Frontal cortex (tissue), 3 donors: ENCODE measurements at regions not wholly inside any gene's neighbourhood (a gene's known extent, or its start where the extent isn't known, plus 50 kb on each side); places are given as distances from the start of the nearest gene placed in this dataset.

Experiments
- DNase-seq, 2 donors: peaks; one replicate each; pipeline ENCODE4 v3.0.0; 2012; ENCODE audit warnings: low spot score in 2 of 2
- FAIRE-seq: peaks from 2 replicates; lab custom pipeline; 2012; peaks lifted over from hg19 to GRCh38; lab: Jason Lieb, UNC
- donor health status: control.
- donor health status: control.
- donor health status: control.

DNA sequence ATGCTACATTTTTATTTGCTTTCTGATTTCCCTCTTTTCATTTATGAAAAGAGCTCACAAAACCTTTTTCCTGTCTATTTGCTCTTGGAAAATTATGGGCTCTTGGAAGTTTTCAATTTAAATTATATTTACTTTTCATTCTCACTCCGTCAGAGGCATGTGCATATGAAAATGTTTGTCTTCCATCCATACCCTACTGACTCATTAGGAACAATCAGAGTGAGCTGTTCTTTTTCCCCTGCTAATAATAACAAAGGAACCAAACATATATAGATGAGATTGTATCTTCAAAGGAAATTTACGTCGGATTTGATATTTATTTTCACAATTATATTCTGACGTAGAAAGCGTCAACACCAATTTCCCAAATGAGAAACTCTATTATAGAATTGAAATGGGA is 1101.2 kb downstream of the TSN start:
- FAIRE-seq (no peak), DNase-seq (no peak)

DNA sequence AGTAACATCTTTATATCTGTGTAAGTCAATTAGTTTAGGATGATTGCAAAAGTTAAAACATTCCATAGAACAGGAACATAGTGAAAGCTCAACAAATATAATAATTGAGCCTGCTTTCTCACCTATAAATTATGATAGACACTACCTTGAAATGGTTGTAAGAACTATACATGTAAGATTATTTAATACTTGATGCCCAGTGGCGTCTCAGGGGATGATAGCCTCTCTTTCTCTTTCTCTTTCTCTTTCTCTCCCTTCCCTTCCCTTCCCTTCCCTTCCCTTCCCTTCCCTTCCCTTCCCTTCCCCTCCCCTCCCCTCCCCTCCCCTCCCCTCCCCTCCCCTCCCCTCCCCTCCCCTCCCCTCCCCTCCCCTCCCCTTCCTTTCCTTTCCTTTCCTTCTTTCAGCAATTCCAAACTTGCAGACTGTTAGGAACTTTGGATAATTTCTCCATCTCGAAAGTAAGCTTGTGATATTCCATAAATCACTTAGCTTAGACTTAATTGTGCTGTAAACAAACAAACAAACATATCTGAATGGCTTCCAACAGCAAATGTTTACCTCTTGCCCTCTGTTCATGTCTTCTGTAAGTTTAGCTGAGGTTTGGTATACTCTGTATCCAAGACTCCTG is 1102.7 kb downstream of the TSN start:
- FAIRE-seq (no peak), DNase-seq (no peak)

DNA sequence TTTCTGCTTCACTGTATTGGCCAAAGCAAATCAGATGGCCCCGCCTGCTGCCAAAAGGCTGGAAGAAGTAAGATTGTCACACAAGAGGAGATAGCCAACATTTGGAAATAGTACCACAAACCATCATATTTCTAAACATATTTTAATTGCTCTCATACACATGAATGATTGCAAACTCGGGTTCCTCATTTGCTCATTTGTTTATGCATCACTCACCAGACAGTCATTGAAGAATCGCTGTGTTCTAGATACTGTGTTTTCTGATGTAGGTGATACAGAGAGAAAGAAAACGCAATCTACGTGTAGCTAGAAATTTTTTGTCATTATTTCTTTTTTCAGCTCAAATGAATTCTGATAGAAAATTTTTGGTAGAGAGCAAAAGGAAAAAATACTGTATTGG is 1103.4 kb downstream of the TSN start:
- FAIRE-seq: no peak

DNA sequence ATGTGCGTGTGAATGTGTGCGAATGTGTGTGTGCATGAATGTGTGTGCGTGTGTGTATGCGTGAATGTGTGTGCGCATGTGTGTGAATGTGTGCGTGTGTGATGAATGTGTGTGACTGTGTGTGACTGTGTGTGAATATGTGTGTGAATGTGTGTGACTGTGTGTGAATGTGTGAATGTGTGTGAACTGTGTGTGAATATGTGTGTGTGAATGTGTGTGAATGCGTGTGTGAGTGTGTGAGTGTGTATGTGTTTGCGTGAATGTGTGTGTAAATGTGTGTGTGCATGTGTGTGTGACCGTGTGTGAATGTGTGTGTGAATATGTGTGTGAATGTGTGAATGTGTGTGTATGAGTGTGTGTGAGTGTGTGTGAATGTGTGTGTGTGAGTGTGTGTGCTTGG is 1103.8 kb downstream of the TSN start:
- DNase-seq (no peak), FAIRE-seq (no peak)

More for the DNA sequence above, 1103.4 kb downstream of the TSN start:
- no peak for DNase-seq

DNA sequence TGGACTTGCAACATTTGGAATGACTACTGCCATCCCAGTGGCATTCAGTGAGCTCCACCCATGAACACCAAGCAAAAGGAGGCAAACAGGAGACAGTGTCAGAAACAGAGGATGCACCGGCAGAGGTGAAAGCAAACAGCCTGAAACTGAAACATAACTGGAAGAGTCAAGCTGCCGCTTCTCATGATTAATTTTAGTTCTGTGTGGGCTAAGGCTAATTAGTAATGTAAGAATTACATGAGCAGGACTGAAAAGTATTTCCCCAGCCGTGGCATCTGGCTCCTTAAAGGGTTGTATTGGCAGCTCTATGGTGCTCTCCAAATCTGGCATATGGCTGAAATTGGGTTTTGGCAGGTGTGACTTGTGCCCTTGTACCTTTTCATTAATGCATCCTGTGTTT is 1108.1 kb downstream of the TSN start:
- DNase-seq (no peak), FAIRE-seq (no peak)

DNA sequence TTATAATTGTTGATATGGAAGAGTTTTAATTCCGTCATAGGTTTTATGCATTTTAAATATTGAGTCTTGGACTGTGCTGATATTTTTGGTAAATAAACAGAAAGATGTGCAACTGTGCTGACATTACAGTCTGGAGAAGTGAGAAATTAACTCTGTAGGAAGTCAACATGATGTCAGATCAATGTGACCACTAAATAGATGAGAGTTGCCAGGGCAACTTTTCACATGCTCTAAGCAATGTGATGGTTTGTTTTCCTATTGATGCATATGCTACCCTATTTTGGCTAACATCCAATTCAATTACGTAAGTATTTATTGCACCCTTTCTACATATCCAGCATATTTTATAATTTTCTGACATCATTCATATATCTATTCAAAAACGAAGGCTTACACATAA is 1109.3 kb downstream of the TSN start:
- FAIRE-seq (no peak), DNase-seq (no peak)

DNA sequence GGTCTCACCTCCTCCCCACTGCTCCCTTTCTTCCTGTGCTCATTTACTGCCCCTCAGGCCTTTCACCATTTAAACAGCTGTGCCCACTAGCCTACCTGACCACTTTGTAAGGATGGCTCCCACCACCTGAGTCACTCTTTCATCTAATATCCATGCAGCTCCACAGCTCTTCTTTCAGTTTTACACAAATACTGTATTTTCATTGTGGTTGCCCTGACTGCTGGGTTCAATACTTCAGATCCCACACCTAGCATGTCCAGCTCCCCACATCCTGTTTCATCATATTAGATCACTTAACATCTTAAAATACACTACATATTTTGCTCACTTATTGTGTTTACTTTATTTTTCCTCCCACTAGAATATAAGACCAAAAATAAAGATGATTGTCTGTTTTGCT is 1110.6 kb downstream of the TSN start:
- FAIRE-seq (no peak), DNase-seq (no peak)

DNA sequence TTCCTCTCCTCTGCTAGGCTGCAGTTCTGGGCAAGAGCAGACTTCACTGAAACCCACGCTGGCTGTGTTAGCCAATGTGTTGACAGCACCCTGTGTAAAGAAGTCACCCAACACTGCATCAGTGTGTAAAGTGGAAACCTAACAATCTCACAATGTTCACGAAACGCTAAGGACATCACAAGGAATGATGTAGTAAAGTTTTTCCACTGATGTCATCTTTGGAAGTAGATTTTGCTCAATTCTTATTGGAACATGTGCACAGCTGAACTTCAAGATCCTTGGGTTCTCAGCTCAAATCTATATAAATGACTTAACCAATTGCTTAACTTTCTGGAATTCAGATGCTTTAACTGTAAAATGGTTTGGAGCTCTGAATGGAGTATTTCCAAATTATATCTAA is 1112.5 kb downstream of the TSN start:
- DNase-seq (no peak), FAIRE-seq (no peak)

DNA sequence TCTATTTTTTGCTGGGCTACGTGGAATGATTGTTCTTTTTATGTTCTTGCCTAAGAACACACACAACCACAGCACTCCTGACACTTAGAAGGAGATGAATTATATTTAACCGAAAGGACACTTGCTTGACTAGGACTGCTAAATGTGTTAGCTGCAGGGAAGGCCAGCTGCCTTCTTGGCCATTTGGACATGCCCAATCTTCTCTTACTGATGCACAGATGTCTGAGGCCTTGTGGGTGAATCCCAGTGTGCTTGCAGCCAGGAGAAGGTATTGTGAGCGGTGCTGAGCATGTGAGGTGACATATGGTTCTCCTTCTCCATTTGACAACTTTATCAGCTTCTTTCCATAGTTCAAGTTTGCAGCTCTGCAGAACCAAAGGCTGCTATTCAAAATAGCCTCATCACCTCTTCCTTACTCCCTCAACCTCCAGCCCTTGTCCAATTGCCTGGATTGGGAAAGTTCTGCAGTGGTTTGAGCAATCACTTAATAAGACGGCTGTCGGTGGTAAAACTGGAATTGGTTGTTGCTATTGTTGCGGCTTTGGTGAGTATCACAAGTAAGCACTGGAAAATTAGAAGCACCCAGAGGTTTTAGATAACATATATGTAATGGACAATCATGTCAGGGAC is 1113.3 kb downstream of the TSN start:
- no peak for FAIRE-seq

DNA sequence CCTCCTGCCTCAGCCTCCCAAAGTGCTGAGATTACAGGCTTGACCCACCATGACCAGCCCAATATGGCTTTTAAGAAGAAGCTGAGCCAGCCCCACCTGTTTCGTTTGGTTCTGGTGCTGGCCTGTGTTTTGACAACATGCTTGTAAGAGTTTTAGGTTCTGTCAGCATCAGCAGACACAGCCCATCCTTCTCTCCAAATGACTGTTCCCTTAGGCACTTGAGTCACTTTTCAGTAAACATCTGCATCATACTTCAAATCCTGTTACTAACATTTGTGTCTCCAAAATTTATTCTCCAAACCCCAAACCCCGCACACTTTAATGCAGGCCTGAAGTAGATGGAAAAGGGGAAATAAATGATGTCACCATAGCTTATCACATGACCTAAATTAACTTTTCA is 1118.5 kb downstream of the TSN start:
- DNase-seq (no peak), FAIRE-seq (no peak)

More for the DNA sequence above, 1113.3 kb downstream of the TSN start:
- DNase-seq: no peak

DNA sequence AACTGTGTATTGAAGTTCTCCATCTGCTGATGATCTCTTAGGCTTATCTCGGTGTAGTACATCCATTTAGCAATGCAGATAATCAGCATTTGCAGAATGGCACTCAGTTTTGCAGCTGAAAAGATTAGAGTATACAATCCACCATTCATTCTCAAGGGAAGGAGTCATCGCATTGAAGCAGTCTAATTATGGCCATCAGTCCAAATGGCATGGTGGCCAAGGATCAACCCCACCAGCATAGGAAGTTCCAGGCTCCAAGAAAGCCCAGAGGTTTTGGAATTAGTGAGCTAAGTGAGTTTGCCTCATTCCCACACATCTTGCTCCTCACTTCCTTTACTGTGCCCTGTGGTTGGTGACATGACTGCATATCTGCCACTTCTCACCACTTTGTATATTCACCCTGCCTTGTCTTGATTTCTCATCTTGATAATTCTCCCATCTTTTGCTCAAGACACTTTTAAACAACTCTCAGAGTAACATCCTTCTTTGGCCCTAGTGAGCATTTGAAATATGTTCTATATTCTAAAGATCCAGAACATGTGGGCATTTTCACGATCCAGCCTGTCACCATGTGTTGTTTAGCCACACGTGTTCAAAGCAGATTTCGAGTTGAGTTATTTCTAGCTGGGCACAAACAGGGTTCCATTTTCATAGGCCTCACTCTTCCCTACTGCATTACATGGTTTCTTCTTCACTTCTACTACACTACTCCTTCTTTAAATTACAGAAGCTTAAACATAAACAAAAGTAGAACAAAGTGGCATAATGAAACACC is 1119.8 kb downstream of the TSN start:
- FAIRE-seq (no peak), DNase-seq (no peak)

DNA sequence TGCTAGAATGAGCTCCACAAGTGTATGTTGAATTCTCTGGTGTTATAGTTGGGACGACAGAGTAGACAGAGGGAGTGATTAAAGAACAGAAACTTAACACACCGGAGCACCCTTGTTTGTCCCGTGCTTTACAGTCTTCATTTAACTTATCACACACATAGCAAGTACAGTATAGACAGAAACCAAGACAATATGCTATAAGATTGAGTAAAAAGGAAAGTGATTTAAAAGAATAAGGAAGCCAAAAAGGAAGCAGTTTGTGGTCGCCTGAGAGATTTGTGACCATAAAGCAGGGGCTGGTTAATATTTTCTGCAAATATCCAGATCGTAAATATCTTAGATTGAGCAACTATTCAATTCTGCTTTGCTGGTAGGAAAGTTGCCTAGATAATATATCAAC is 1128.4 kb downstream of the TSN start:
- FAIRE-seq: no peak
- DNase-seq: no peak

DNA sequence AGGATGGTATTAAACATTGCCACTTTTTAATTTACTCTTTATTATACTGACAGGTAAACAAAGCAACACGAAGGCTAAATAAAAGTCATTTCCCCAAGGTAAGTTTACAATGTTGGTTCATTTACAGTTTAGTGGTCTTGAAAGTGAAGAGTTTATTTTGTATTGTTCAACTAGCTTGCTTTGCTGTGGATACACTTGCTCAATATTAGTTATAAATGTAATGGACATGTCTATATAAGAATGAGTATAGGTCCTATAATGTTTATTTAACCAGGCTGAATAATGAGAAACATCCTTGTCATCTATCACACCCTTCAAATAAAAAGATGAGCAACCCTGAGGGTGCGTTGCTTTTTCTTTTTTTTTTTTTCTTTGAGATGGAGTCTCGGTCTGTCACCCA is 1129.4 kb downstream of the TSN start:
- DNase-seq (no peak), FAIRE-seq (no peak)

DNA sequence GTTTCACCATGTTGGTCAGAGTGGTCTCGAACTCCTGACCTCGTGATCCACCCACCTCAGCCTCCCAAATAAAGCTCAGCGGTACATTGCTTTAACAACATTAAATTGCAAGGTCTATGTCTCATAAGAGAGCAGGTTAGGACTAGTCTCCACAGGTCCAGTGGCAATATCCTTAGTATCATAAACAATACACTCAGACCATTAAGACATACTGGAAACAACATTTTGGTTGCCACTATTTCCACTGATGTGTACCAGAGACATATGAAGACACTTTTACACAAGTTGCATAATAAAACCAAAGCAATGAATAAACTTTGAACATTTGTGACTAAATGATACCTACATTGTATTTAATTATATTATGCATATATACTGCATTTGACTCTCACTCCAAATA is 1130.0 kb downstream of the TSN start:
- FAIRE-seq (no peak), DNase-seq (no peak)

DNA sequence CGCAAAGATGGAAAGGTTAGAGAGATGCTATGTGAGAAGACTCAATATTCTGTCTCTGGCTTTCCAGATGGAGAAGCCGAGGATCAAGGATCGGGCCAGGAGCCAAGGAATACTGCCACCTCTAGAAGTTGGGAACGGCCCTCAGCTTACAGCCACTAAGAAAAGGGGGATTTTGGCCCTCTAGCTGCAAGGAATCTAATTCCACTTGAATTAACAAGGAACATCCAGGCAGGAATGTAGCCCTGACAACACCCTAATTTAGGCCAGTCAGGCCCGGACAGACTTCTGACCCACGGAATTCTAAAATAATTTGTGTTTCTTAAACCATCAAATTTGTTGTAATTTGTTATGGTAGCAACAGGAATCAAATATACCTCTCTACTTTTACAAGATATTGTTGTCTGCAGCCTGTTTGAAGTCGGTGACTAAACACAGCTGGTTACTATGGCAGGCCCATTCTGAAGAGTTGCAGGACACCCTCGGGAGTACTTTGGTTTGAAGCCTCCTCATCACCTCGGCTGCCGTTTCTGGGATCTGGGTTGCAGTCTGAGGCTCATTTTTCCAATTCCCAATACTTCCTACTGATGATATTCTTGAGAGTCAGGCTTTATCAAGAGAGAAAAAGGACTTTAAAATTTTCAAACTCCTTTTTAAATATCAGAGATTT is 1131.2 kb downstream of the TSN start:
- FAIRE-seq (no peak), DNase-seq (no peak)

DNA sequence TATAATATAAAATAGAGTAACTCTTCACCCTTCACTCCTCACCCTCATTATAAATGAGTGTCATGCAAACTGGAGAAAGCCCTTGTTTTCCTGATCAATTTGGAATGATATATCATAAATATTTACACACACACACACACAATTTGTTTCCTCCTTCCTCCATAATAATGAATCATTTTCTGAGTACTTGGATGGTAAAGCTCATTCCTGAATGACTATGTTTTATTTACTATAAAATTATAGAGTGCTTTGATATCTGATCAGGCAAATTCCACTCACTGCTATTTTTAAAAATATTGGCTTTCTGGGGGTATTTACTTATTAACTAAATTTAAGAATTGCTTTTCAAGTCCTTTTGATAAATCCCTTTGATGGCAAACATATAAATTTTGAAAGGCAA is 1125.5 kb upstream of the CNTNAP5 start:
- no peak for DNase-seq
- no peak for FAIRE-seq

DNA sequence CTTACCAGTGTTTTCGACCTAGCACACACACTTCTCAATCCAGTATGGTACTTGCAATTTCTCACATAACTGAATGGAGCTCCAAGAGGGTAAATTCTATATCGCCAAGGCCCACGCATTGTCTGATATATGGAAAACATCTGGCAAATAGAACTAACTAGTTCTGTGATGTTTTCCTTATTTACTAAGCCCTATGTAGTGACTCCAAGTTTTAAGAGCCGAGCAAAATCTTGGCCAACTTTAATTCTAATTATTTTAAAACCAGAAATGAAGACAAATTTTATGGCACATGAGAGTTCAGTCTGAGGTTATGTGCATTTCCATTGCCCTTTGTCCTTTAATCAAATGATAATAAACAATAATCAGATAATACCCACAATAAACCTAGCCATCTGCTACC is 1119.7 kb upstream of the CNTNAP5 start:
- DNase-seq (no peak), FAIRE-seq (no peak)

DNA sequence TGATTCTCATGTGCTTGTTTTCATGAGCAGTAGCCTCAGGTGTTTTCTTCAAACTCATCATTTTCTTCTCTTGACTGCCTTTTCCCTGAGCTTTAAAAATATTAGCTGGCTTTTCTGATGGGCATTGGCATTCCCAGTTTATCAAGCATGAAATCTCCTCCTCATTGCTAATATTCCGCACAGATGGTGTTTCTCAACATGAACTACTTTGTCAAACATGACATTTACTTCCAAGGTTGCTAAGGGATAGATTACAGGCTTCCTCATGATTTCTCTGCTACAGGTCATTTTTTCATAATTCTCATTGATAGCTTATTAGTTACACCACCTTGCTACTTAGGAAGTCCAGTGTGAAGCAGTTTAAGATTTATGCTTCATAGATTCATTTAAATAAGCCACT is 1116.9 kb upstream of the CNTNAP5 start:
- DNase-seq: no peak
- no peak for FAIRE-seq

DNA sequence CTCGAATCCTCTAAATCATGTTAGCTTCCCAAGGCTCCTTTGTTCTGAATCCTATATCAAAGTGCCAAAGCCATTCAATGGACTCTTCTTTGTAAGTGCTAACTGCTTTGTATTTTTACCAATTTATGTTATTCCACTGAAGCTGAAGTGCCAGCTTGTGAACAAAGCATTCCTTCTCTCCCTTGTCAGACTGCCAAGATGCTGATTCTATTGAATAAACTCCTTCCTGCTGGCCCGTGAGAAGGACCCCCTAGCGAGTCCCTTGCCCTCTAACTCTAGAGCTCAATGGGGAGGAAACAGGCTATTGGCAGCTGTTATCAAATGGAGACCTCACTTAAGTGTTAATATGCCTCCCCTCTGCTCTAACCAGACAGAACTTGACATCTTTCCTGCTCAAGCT is 1097.9 kb upstream of the CNTNAP5 start:
- FAIRE-seq (no peak), DNase-seq (peak; percentile 1 to 5)

DNA sequence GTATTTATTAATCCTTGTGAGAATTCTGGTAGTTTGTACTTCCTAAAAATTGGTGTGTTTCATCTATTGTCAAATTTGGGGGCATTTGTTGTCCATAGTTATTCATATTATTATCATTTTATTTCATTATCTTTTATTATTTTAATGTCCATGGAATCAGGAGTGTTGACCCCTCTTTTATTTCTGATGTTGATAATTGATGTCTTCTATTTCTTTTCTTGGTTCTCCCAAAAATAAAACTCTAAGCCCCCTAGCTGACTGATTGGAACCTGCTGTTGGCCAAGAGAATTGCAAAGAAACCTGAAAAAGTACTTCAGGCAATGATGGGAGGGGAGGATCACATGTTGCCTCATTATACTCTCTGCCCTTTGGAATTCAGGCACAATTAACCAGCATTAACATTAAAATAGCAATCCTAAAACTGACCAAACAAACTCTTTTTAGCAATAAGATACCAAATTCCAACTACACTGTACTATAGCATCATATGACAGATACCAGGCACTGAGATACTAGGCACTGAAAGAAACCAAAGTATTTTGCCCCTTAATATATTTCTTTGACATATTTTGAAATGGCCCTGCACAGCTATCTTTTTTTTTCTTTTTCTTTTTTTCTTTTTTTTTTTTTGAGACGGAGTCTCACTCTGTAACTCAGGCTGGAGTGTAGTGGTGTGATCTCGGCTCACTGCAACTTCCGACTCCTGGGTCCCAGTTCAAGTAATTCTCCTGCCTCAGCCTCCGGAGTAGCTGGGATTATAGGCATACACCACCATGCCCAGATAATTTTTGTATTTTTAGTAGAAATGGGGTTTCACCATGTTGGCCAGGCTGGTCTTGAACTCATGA is 1097.2 kb upstream of the CNTNAP5 start:
- FAIRE-seq: no peak
- no peak for DNase-seq
